HCT116 (cell line): ENCODE measurements at regions not wholly inside any gene's neighbourhood (a gene's known extent, or its start where the extent isn't known, plus 50 kb on each side); places are given as distances from the start of the nearest gene placed in this dataset.

Experiments
- CEBPB ChIP-seq: IDR thresholded peaks from 2 replicates; pipeline ENCODE4 v1.6.1; 2012; ENCODE audit warnings: low read depth
- ELF1 ChIP-seq: IDR thresholded peaks from 2 replicates; pipeline ENCODE4 v1.6.1; 2012; ENCODE audit warnings: low read depth, borderline replicate concordance
- EZH2 ChIP-seq: fragments of 200-600 bp; sonication (generic); IDR thresholded peaks from 2 replicates; pipeline ENCODE4 v1.6.1; 2017; ENCODE audit warnings: antibody characterized with exemption, mixed run types
- EZH2phosphoT487 ChIP-seq: fragments of 200-600 bp; IDR thresholded peaks from 2 replicates; pipeline ENCODE4 v1.6.1; 2018; ENCODE audit warnings: antibody characterized with exemption, borderline replicate concordance
- POLR2A ChIP-seq: IDR thresholded peaks from 2 replicates; pipeline ENCODE4 v1.7.0; 2011; ENCODE audit warnings: borderline replicate concordance; ENCODE audit not compliant: insufficient read depth, insufficient read length; ENCODE audit errors: extremely low read depth
- POLR2AphosphoS5 ChIP-seq: IDR thresholded peaks from 2 replicates; pipeline ENCODE4 v1.6.1; 2011; ENCODE audit warnings: mild to moderate bottlenecking, low read depth, low read length, moderate library complexity
- SRF ChIP-seq: IDR thresholded peaks from 2 replicates; pipeline ENCODE4 v1.6.1; 2012; ENCODE audit warnings: low read depth
- TF ChIP-seq, protein P1 (sequence below), 3 experiments: fragments of 200-600 bp in 1 of 3; sonication (generic) in 1 of 3; IDR thresholded peaks in 2 of 3; conservative IDR thresholded peaks in 1 of 3; 2 replicates each; pipeline ENCODE4 v1.5.1; 2012 to 2017; ENCODE audit warnings: low read depth in 2 of 3, low read length in 2 of 3, antibody characterized with exemption in 1 of 3, borderline replicate concordance in 1 of 3, control low read depth in 1 of 3, mild to moderate bottlenecking in 1 of 3, mixed read lengths in 1 of 3, mixed run types in 1 of 3, moderate library complexity in 1 of 3; ENCODE audit not compliant: insufficient read depth in 1 of 3
- TF ChIP-seq, protein P2 (sequence below): IDR thresholded peaks from 2 replicates; pipeline ENCODE4 v1.6.1; 2012
- TF ChIP-seq, protein P3 (sequence below): IDR thresholded peaks from 2 replicates; pipeline ENCODE4 v1.6.1; 2012

DNA sequence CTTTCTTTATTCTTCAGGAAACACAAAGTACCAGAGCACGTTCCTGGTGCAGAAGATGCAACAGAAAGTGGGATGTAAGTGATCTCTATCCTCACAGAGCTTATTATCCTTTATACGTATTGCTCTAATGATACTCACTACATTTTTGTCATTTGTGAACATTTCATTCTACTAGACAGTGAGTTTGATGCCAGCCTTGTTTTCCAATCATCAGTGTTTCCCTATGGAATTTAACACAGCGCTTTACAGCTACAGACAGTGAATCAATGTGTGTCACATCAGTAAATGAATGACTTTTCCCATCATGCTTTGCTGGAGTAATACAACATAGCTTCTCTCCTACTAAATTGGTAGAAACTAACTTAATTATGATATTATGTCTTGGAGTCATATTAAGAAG is 175.5 kb downstream of the SDHAF3 start:
- TF ChIP-seq, protein P1, sequence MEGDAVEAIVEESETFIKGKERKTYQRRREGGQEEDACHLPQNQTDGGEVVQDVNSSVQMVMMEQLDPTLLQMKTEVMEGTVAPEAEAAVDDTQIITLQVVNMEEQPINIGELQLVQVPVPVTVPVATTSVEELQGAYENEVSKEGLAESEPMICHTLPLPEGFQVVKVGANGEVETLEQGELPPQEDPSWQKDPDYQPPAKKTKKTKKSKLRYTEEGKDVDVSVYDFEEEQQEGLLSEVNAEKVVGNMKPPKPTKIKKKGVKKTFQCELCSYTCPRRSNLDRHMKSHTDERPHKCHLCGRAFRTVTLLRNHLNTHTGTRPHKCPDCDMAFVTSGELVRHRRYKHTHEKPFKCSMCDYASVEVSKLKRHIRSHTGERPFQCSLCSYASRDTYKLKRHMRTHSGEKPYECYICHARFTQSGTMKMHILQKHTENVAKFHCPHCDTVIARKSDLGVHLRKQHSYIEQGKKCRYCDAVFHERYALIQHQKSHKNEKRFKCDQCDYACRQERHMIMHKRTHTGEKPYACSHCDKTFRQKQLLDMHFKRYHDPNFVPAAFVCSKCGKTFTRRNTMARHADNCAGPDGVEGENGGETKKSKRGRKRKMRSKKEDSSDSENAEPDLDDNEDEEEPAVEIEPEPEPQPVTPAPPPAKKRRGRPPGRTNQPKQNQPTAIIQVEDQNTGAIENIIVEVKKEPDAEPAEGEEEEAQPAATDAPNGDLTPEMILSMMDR (IDR thresholded peaks at IDR 0.05 in 2 of 3, conservative IDR thresholded peaks at IDR 0.05 in 1 of 3; ENCODE audit: borderline replicate concordance in 1 of 3, insufficient read depth in 1 of 3, low read depth in 2 of 3, low read length in 2 of 3) = no peak
- no peak for TF ChIP-seq ELF1
- no peak for TF ChIP-seq POLR2A
- TF ChIP-seq EZH2 = no peak
- no peak for TF ChIP-seq CEBPB
- TF ChIP-seq, protein P2, sequence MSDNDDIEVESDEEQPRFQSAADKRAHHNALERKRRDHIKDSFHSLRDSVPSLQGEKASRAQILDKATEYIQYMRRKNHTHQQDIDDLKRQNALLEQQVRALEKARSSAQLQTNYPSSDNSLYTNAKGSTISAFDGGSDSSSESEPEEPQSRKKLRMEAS = no peak
- no peak for TF ChIP-seq SRF
- no peak for TF ChIP-seq EZH2phosphoT487
- TF ChIP-seq, protein P3, sequence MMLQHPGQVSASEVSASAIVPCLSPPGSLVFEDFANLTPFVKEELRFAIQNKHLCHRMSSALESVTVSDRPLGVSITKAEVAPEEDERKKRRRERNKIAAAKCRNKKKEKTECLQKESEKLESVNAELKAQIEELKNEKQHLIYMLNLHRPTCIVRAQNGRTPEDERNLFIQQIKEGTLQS = no peak
- TF ChIP-seq POLR2AphosphoS5 = no peak
